IMR-90 (cell line): ENCODE measurements at regions not wholly inside any gene's neighbourhood (a gene's known extent, or its start where the extent isn't known, plus 50 kb on each side); places are given as distances from the start of the nearest gene placed in this dataset.

Source experiments
- ATAC-seq: fragments of 200-7000 bp; cut with Tn5 transposase; 2 replicates; pipeline ENCODE4 v1.9.1; 2020; ENCODE audit warnings: low read depth, mild to moderate bottlenecking, moderate library complexity
- BruUV-seq: library from RNA; stranded (reverse); fragments of 400-500 nt; replicated peaks from 2 replicates; lab custom pipeline; 2021; lab: Mats Ljungman, UMichigan
- CTCF ChIA-PET: fragments of 300-600 bp; formaldehyde crosslinking; extraction: SDS; loops from one replicate; lab custom pipeline; 2021; ENCODE audit warnings: antibody characterized with exemption; lab: Yijun Ruan, JAX
- POLR2A ChIA-PET: fragments of 300-600 bp; sonication (Branson Sonifier 250); formaldehyde crosslinking; loops from one replicate; lab custom pipeline; 2022; ENCODE audit warnings: antibody characterized with exemption; ENCODE audit not compliant: unreplicated experiment; lab: Charles Lee
- DNase-seq: peaks from one replicate; pipeline ENCODE4 v3.0.0; 2013
- H2AFZ ChIP-seq: replicated peaks from 2 replicates; pipeline ENCODE3; 2013; ENCODE audit warnings: low read length, mild to moderate bottlenecking; ENCODE audit not compliant: poor library complexity
- H2AK5ac ChIP-seq: 2 replicates; pipeline ENCODE4 v1.6.1; 2013; ENCODE audit warnings: low read depth, low read length, inconsistent platforms
- H2AK9ac ChIP-seq: replicated peaks from 2 replicates; pipeline ENCODE3; 2013; ENCODE audit warnings: mild to moderate bottlenecking, low read depth, low read length, moderate library complexity; ENCODE audit not compliant: poor library complexity
- H2BK120ac ChIP-seq: 2 replicates; pipeline ENCODE4 v1.6.1; 2013; ENCODE audit warnings: low read depth, low read length, inconsistent platforms
- H2BK15ac ChIP-seq: 3 replicates; pipeline ENCODE4 v1.6.1; 2013; ENCODE audit warnings: low read depth, low read length, inconsistent platforms
- H2BK20ac ChIP-seq: 2 replicates; pipeline ENCODE4 v1.6.1; 2013; ENCODE audit warnings: low read depth, mild to moderate bottlenecking, inconsistent platforms, low read length, moderate library complexity
- H2BK5ac ChIP-seq: 2 replicates; pipeline ENCODE4 v1.6.1; 2013; ENCODE audit warnings: mild to moderate bottlenecking, low read depth, low read length, inconsistent platforms; ENCODE audit not compliant: poor library complexity, severe bottlenecking
- H3K14ac ChIP-seq: replicated peaks from 2 replicates; pipeline ENCODE4 v1.6.1; 2013; ENCODE audit warnings: low read depth, low read length, inconsistent platforms
- H3K18ac ChIP-seq: 2 replicates; pipeline ENCODE4 v1.6.1; 2013; ENCODE audit warnings: low read depth, low read length, control low read depth
- H3K23ac ChIP-seq: 2 replicates; pipeline ENCODE4 v1.6.1; 2013; ENCODE audit warnings: low read depth, low read length, inconsistent platforms
- H3K27ac ChIP-seq: 2 replicates; pipeline ENCODE4 v1.5.1; 2013; ENCODE audit warnings: mild to moderate bottlenecking, control low read depth, low read length; ENCODE audit not compliant: insufficient read depth
- H3K27me3 ChIP-seq: 2 replicates; pipeline ENCODE4 v1.6.1; 2013; ENCODE audit warnings: low read length; ENCODE audit not compliant: control insufficient read depth, insufficient read depth
- H3K36me3 ChIP-seq: 2 replicates; pipeline ENCODE4 v1.6.1; 2013; ENCODE audit warnings: low read length, mixed read lengths; ENCODE audit not compliant: control insufficient read depth, insufficient read depth
- H3K4ac ChIP-seq: 2 replicates; pipeline ENCODE4 v1.6.1; 2013; ENCODE audit warnings: low read depth, low read length, inconsistent platforms
- H3K4me1 ChIP-seq: 2 replicates; pipeline ENCODE4 v1.6.1; 2013; ENCODE audit warnings: low read length, mixed read lengths; ENCODE audit not compliant: control insufficient read depth, insufficient read depth
- H3K4me2 ChIP-seq: 2 replicates; pipeline ENCODE4 v1.6.1; 2013; ENCODE audit warnings: low read depth, mild to moderate bottlenecking, control low read depth, low read length, moderate library complexity
- H3K4me3 ChIP-seq: 2 replicates; pipeline ENCODE4 v1.5.1; 2013; ENCODE audit warnings: low read depth, mild to moderate bottlenecking, control low read depth, low read length, moderate library complexity; ENCODE audit not compliant: insufficient read depth
- H3K56ac ChIP-seq: 2 replicates; pipeline ENCODE4 v1.6.1; 2013; ENCODE audit warnings: low read length, inconsistent platforms; ENCODE audit not compliant: insufficient read depth; ENCODE audit errors: extremely low read depth
- H3K79me1 ChIP-seq, 2 experiments: 2 replicates each; pipeline ENCODE4 v1.6.1; 2013; ENCODE audit warnings: low read length in 2 of 2, inconsistent platforms in 1 of 2, low read depth in 1 of 2
- H3K9ac ChIP-seq: 2 replicates; pipeline ENCODE4 v1.6.1; 2013; ENCODE audit warnings: low read depth, low read length, control low read depth
- H3K9me1 ChIP-seq: 2 replicates; pipeline ENCODE4 v1.6.1; 2013; ENCODE audit warnings: low read length, inconsistent platforms; ENCODE audit not compliant: insufficient read depth
- H3K9me3 ChIP-seq: 2 replicates; pipeline ENCODE4 v1.6.1; 2013; ENCODE audit warnings: low read length; ENCODE audit not compliant: control insufficient read depth, insufficient read depth
- H4K20me1 ChIP-seq: 2 replicates; pipeline ENCODE4 v1.6.1; 2013; ENCODE audit warnings: low read length, inconsistent platforms; ENCODE audit not compliant: insufficient read depth
- H4K5ac ChIP-seq: 2 replicates; pipeline ENCODE4 v1.6.1; 2013; ENCODE audit warnings: mild to moderate bottlenecking, low read depth, low read length, control low read depth
- H4K8ac ChIP-seq, 2 experiments: 2 replicates each; pipeline ENCODE4 v1.6.1; 2013; ENCODE audit warnings: low read depth in 2 of 2, low read length in 2 of 2, control low read depth in 1 of 2, inconsistent platforms in 1 of 2
- H4K91ac ChIP-seq: 2 replicates; pipeline ENCODE4 v1.6.1; 2013; ENCODE audit warnings: low read depth, low read length, inconsistent platforms; ENCODE audit not compliant: insufficient read depth
- BHLHE40 ChIP-seq: fragments of 150-350 bp; IDR thresholded peaks from 2 replicates; pipeline ENCODE4 v1.6.1; 2016; ENCODE audit warnings: mild to moderate bottlenecking, low read depth, low read length
- CEBPB ChIP-seq: IDR thresholded peaks from 2 replicates; pipeline ENCODE4 v1.6.1; 2012; ENCODE audit warnings: low read depth, low read length, improper control_type of control experiment
- CHD1 ChIP-seq: IDR thresholded peaks from 2 replicates; pipeline ENCODE4 v1.6.1; 2012; ENCODE audit warnings: low read depth, low read length, improper control_type of control experiment
- CTCF ChIP-seq: conservative IDR thresholded peaks from 2 replicates; pipeline ENCODE4 v1.5.1; 2012; ENCODE audit warnings: mild to moderate bottlenecking, low read depth, low read length, improper control_type of control experiment
- ELK1 ChIP-seq: fragments of 150-350 bp; IDR thresholded peaks from 2 replicates; pipeline ENCODE4 v1.6.1; 2016; ENCODE audit warnings: low read depth, mild to moderate bottlenecking, low read length, moderate library complexity, borderline replicate concordance
- FOS ChIP-seq: fragments of 150-350 bp; IDR thresholded peaks from 2 replicates; pipeline ENCODE4 v1.6.1; 2016; ENCODE audit warnings: low read depth, low read length
- MAFK ChIP-seq: IDR thresholded peaks from 2 replicates; pipeline ENCODE4 v1.6.1; 2012; ENCODE audit warnings: low read depth, low read length, improper control_type of control experiment
- MAZ ChIP-seq: IDR thresholded peaks from 2 replicates; pipeline ENCODE4 v1.6.1; 2012; ENCODE audit warnings: low read depth, mild to moderate bottlenecking, low read length, improper control_type of control experiment, moderate library complexity, borderline replicate concordance
- MXI1 ChIP-seq: IDR thresholded peaks from 2 replicates; pipeline ENCODE4 v1.6.1; 2012; ENCODE audit warnings: low read depth, mild to moderate bottlenecking, low read length, moderate library complexity, borderline replicate concordance
- NFE2L2 ChIP-seq: fragments of 150-350 bp; IDR thresholded peaks from 2 replicates; pipeline ENCODE4 v1.6.1; 2016; ENCODE audit warnings: low read depth, mild to moderate bottlenecking, low read length
- POLR2A ChIP-seq: IDR thresholded peaks from 2 replicates; pipeline ENCODE4 v1.6.1; 2012; ENCODE audit warnings: mild to moderate bottlenecking, low read depth, low read length
- RAD21 ChIP-seq: IDR thresholded peaks from 2 replicates; pipeline ENCODE4 v1.6.1; 2012; ENCODE audit warnings: low read length, improper control_type of control experiment
- RCOR1 ChIP-seq: IDR thresholded peaks from 2 replicates; pipeline ENCODE4 v1.6.1; 2012; ENCODE audit warnings: mild to moderate bottlenecking, low read length, improper control_type of control experiment; ENCODE audit not compliant: insufficient replicate concordance
- RFX5 ChIP-seq: IDR thresholded peaks from 2 replicates; pipeline ENCODE4 v1.8.0; 2012; ENCODE audit warnings: low read depth, mild to moderate bottlenecking, low read length, moderate library complexity
- SMC3 ChIP-seq: fragments of 150-350 bp; IDR thresholded peaks from 2 replicates; pipeline ENCODE4 v1.6.1; 2016; ENCODE audit warnings: low read depth, mild to moderate bottlenecking, antibody characterized with exemption, low read length, moderate library complexity
- USF2 ChIP-seq: fragments of 150-350 bp; IDR thresholded peaks from 2 replicates; pipeline ENCODE4 v1.6.1; 2017; ENCODE audit warnings: mild to moderate bottlenecking, antibody characterized with exemption, low read length, low read depth
- WGBS, 2 experiments: methylation state at CpG; one replicate each; pipeline versions ENCODE4 v1.1.5 to v1.1.7; 2013; ENCODE audit warnings: missing lambda C conversion rate in 2 of 2; ENCODE audit not compliant: insufficient read length in 1 of 2; ENCODE audit errors: extremely low coverage in 2 of 2; 5-methylcytosine and 5-hydroxymethylcytosine counted together
- dilution Hi-C: fragments of 300-500 bp; cut with HindIII; formaldehyde crosslinking; loops from one replicate; pipeline ENCODE4 v1.14.3; 2018; ENCODE audit warnings: low sequenced_read_pairs; ENCODE audit not compliant: unreplicated experiment
- in situ Hi-C: fragments of 300-500 bp; cut with MboI; formaldehyde crosslinking; loops from 3 replicates; pipeline ENCODE4 v1.14.3; 2019; ENCODE audit warnings: low sequenced_read_pairs, inconsistent platforms, mixed read lengths
- intact Hi-C: fragments of 100-400 bp; cut with micrococcal nuclease; formaldehyde crosslinking; loops from 2 replicates; pipeline ENCODE4 v1.10.0; 2022

GRCh38 chr21:21860888-21861287, 862.7 kb downstream of the NCAM2 start:
- H2AK9ac ChIP-seq: no peak overlapping the region
- WGBS, 2 experiments: no CpG with 5 or more reads among the region's 2 CpGs
- no peaks in the 10 kb centered on the region for H3K36me3 ChIP-seq
- ChIA-PET CTCF (no interaction called here), POLR2A (no interaction called here)
- H3K4me1 ChIP-seq: no peaks in the 10 kb centered on the region
- H4K5ac ChIP-seq: no peak overlapping the region
- no peak overlapping the region for H2BK15ac ChIP-seq
- no peak overlapping the region for H2AK5ac ChIP-seq
- no peak overlapping the region for H3K9ac ChIP-seq
- no TSS peak for BruUV-seq
- no peak overlapping the region for H3K4ac ChIP-seq
- intact Hi-C loops: no loop called here
- TF ChIP-seq BHLHE40 (no peak), RFX5 (no peak), CTCF (no peak), CHD1 (no peak), USF2 (no peak), FOS (no peak), SMC3 (no peak), RAD21 (no peak), RCOR1 (no peak), MAFK (no peak), POLR2A (no peak), MXI1 (no peak), NFE2L2 (no peak), ELK1 (no peak), MAZ (no peak), CEBPB (no peak)
- H3K79me1 ChIP-seq: no peaks in the 10 kb centered on the region
- H3K56ac ChIP-seq: no peak overlapping the region
- DNase-seq: peak; percentile 40
- no peaks in the 10 kb centered on the region for H3K9me1 ChIP-seq
- H3K4me3 ChIP-seq: no peak overlapping the region
- H2AFZ ChIP-seq: no peak overlapping the region
- no peaks in the 10 kb centered on the region for H4K20me1 ChIP-seq
- in situ Hi-C loops: no loop called here
- H3K27ac ChIP-seq: no peak overlapping the region
- no peak overlapping the region for H2BK20ac ChIP-seq
- H4K8ac ChIP-seq: no peak overlapping the region
- H3K27me3 ChIP-seq: no peaks in the 10 kb centered on the region
- no peak for ATAC-seq
- no peak overlapping the region for H4K91ac ChIP-seq
- no peak overlapping the region for H2BK5ac ChIP-seq
- H3K4me2 ChIP-seq: no peak overlapping the region; the same call in 1 of the 2 replicates
- no peak overlapping the region for H3K23ac ChIP-seq
- H3K9me3 ChIP-seq: no peaks in the 10 kb centered on the region
- dilution Hi-C loops: no loop called here
- no peak overlapping the region for H3K18ac ChIP-seq
- H3K14ac ChIP-seq: no peak overlapping the region
- no peak overlapping the region for H2BK120ac ChIP-seq
